Sigmoid colon (tissue), 6 donors: ENCODE measurements at regions not wholly inside any gene's neighbourhood (a gene's known extent, or its start where the extent isn't known, plus 50 kb on each side); places are given as distances from the start of the nearest gene placed in this dataset.

Source experiments
- DNase-seq: peaks from one replicate; pipeline ENCODE4 v3.0.0-alpha.2; 2019
- H3K27ac ChIP-seq, 4 donors: fragments of 200-600 bp; sonication (generic); one replicate each; pipeline ENCODE4 v1.5.1; 2016 to 2019; ENCODE audit warnings: mild to moderate bottlenecking in 1 of 4
- H3K27me3 ChIP-seq, 3 donors: fragments of 200-600 bp; sonication (generic); one replicate each; pipeline ENCODE4 v1.5.1; 2019; ENCODE audit warnings: mild to moderate bottlenecking in 1 of 3
- H3K36me3 ChIP-seq, 4 donors: fragments of 200-600 bp; sonication (generic); one replicate each; pipeline ENCODE4 v1.5.1; 2016 to 2019
- H3K4me1 ChIP-seq, 4 donors: fragments of 200-600 bp; sonication (generic); one replicate each; pipeline ENCODE4 v1.5.1; 2017 to 2019
- H3K4me3 ChIP-seq, 4 donors: fragments of 200-600 bp; sonication (generic); one replicate each; pipeline ENCODE4 v1.5.1; 2017 to 2019; ENCODE audit warnings: mild to moderate bottlenecking in 2 of 4, moderate library complexity in 1 of 4
- H3K9me3 ChIP-seq, 4 donors: fragments of 200-600 bp in 3 of 4; sonication (generic) in 3 of 4; one replicate each; pipeline versions ENCODE4 v1.5.1 to v1.6.1; 2013 to 2019
- CTCF ChIP-seq, 4 experiments: fragments of 450-650 bp in 3 of 4; fragments of 200-600 bp in 1 of 4; IDR thresholded peaks; one replicate each; pipeline ENCODE4 v1.5.1; 2016 to 2019; ENCODE audit warnings: antibody characterized with exemption in 4 of 4, mild to moderate bottlenecking in 3 of 4, moderate library complexity in 2 of 4
- EP300 ChIP-seq, 4 donors: sonication (generic); formaldehyde crosslinking; IDR thresholded peaks; one replicate each; pipeline ENCODE4 v1.6.1; 2017; ENCODE audit warnings: antibody characterized with exemption in 4 of 4
- POLR2A ChIP-seq, 2 donors: fragments of 450-650 bp; IDR thresholded peaks; one replicate each; pipeline ENCODE4 v1.6.1; 2016; ENCODE audit warnings: antibody characterized with exemption in 2 of 2, mild to moderate bottlenecking in 2 of 2, moderate library complexity in 2 of 2
- POLR2AphosphoS5 ChIP-seq, 4 donors: sonication (generic); formaldehyde crosslinking; IDR thresholded peaks; one replicate each; pipeline ENCODE4 v1.6.1; 2017; ENCODE audit warnings: antibody characterized with exemption in 4 of 4
- WGBS, 2 donors: extraction: QIAGEN DNeasy Blood & Tissue Kit; methylation state at CpG; one replicate each; pipeline ENCODE4 v1.1.7; 2013; 5-methylcytosine and 5-hydroxymethylcytosine counted together
- intact Hi-C: fragments of 100-400 bp; cut with DNase I; formaldehyde crosslinking; loops from one replicate; pipeline ENCODE4 v1.15.1; 2023
- donor health status: healthy with polysubstance abuse.
- donor health status: healthy.

GRCh38 chrY:13040232-13040631 is 135.6 kb downstream of the DDX3Y start:
- H3K27ac ChIP-seq, result no peak overlapping the region
- H3K4me1 ChIP-seq, result no peaks in the 10 kb centered on the region
- DNase-seq, result no peak
- H3K36me3 ChIP-seq, result no peaks in the 10 kb centered on the region
- WGBS, 2 donors, result 37 to 51% methylated on average over 2 of the region's 2 CpGs
- no peaks in the 10 kb centered on the region for H3K27me3 ChIP-seq
- TF ChIP-seq CTCF (IDR thresholded peaks at IDR 0.05) (no peak), EP300 (IDR thresholded peaks at IDR 0.05) (no peak), POLR2AphosphoS5 (IDR thresholded peaks at IDR 0.05) (no peak), POLR2A (IDR thresholded peaks at IDR 0.05) (no peak)
- intact Hi-C loops, result no loop called here
- no peak overlapping the region for H3K4me3 ChIP-seq
- H3K9me3 ChIP-seq, result no peaks in the 10 kb centered on the region

GRCh38 chrY:13053501-13053900 is 148.8 kb downstream of the DDX3Y start:
- no peak for DNase-seq

GRCh38 chrY:13066372-13066771 is 161.7 kb downstream of the DDX3Y start:
- Histone ChIP-seq H3K36me3 (no peaks in the 10 kb centered on the region), H3K4me3 (no peak overlapping the region), H3K9me3 (no peaks in the 10 kb centered on the region), H3K27ac (no peak overlapping the region), H3K27me3 (no peaks in the 10 kb centered on the region), H3K4me1 (no peaks in the 10 kb centered on the region)
- DNase-seq, result no peak
- intact Hi-C loops, result no loop called here
- no peak for TF ChIP-seq POLR2A (IDR thresholded peaks at IDR 0.05)
- TF ChIP-seq POLR2AphosphoS5 (IDR thresholded peaks at IDR 0.05), result no peak
- TF ChIP-seq EP300 (IDR thresholded peaks at IDR 0.05), result no peak
- TF ChIP-seq CTCF (IDR thresholded peaks at IDR 0.05), result no peak

More at GRCh38 chrY:13053501-13053900, 148.8 kb downstream of the DDX3Y start:
- intact Hi-C loops, result no loop called here
- H3K27me3 ChIP-seq, result no peaks in the 10 kb centered on the region
- no peak overlapping the region for H3K4me3 ChIP-seq
- no peaks in the 10 kb centered on the region for H3K4me1 ChIP-seq
- TF ChIP-seq POLR2A (IDR thresholded peaks at IDR 0.05), result no peak
- no peak for TF ChIP-seq EP300 (IDR thresholded peaks at IDR 0.05)
- H3K36me3 ChIP-seq, result no peaks in the 10 kb centered on the region
- H3K27ac ChIP-seq, result no peak overlapping the region
- no peaks in the 10 kb centered on the region for H3K9me3 ChIP-seq

GRCh38 chrY:13068696-13069095 is 164.0 kb downstream of the DDX3Y start:
- 98% methylated on average over 3 of the region's 3 CpGs for WGBS, 2 donors
- Histone ChIP-seq H3K4me3 (no peak overlapping the region), H3K27ac (no peak overlapping the region), H3K27me3 (no peaks in the 10 kb centered on the region), H3K9me3 (no peaks in the 10 kb centered on the region), H3K36me3 (no peaks in the 10 kb centered on the region), H3K4me1 (no peaks in the 10 kb centered on the region)
- intact Hi-C loops, result no loop called here
- DNase-seq, result no peak
- TF ChIP-seq POLR2A (IDR thresholded peaks at IDR 0.05) (no peak), EP300 (IDR thresholded peaks at IDR 0.05) (no peak), POLR2AphosphoS5 (IDR thresholded peaks at IDR 0.05) (no peak), CTCF (IDR thresholded peaks at IDR 0.05) (no peak)

- DNase-seq, result no peak
- Histone ChIP-seq H3K27me3 (no peaks in the 10 kb centered on the region), H3K4me3 (no peak overlapping the region), H3K36me3 (no peaks in the 10 kb centered on the region), H3K4me1 (no peaks in the 10 kb centered on the region), H3K9me3 (no peaks in the 10 kb centered on the region), H3K27ac (no peak overlapping the region)
- intact Hi-C loops, result no loop called here
- no peak for TF ChIP-seq POLR2A (IDR thresholded peaks at IDR 0.05)
- no peak for TF ChIP-seq POLR2AphosphoS5 (IDR thresholded peaks at IDR 0.05)
- no peak for TF ChIP-seq EP300 (IDR thresholded peaks at IDR 0.05)
- TF ChIP-seq CTCF (IDR thresholded peaks at IDR 0.05), result no peak
Measured at GRCh38 chrY:13069111-13069510, 164.4 kb downstream of the DDX3Y start.
